H1 (cell line): ENCODE measurements at regions not wholly inside any gene's neighbourhood (a gene's known extent, or its start where the extent isn't known, plus 50 kb on each side); places are given as distances from the start of the nearest gene placed in this dataset.

Source experiments
- CTCF ChIA-PET: fragments of 300-600 bp; sonication (Branson Sonifier 250); formaldehyde crosslinking; loops from one replicate; lab custom pipeline; 2021; ENCODE audit not compliant: partially characterized antibody; lab: Charles Lee
- POLR2A ChIA-PET: fragments of 300-600 bp; sonication (Branson Sonifier 250); formaldehyde crosslinking; loops from one replicate; lab custom pipeline; 2021; ENCODE audit warnings: inconsistent platforms; ENCODE audit not compliant: partially characterized antibody; lab: Charles Lee
- DNase-seq, 2 experiments: peaks; one replicate each; pipeline versions ENCODE4 v3.0.0 to v3.0.0-alpha.2; 2010 to 2022; ENCODE audit warnings: low spot score in 2 of 2, low read depth in 1 of 2, mixed read lengths in 1 of 2
- FAIRE-seq: peaks from 2 replicates; lab custom pipeline; 2011; peaks lifted over from hg19 to GRCh38; lab: Jason Lieb, UNC
- H2AFZ ChIP-seq: 2 replicates; pipeline ENCODE4 v1.8.1; 2012; ENCODE audit warnings: low read length, inconsistent platforms
- H2AK5ac ChIP-seq: 2 replicates; pipeline ENCODE4 v1.6.1; 2013; ENCODE audit warnings: low read depth, low read length
- H2BK120ac ChIP-seq: replicated peaks from 2 replicates; pipeline ENCODE3; 2013; ENCODE audit warnings: low read depth, low read length, inconsistent platforms
- H2BK12ac ChIP-seq: 2 replicates; pipeline ENCODE4 v1.6.1; 2013; ENCODE audit warnings: low read depth, low read length
- H2BK15ac ChIP-seq: 2 replicates; pipeline ENCODE4 v1.6.1; 2013; ENCODE audit warnings: low read length
- H2BK20ac ChIP-seq: 2 replicates; pipeline ENCODE4 v1.6.1; 2013; ENCODE audit warnings: low read length
- H2BK5ac ChIP-seq: 2 replicates; pipeline ENCODE4 v1.6.1; 2013; ENCODE audit warnings: low read depth, low read length
- H3K14ac ChIP-seq: 2 replicates; pipeline ENCODE4 v1.6.1; 2013; ENCODE audit warnings: inconsistent platforms; ENCODE audit not compliant: insufficient read length
- H3K18ac ChIP-seq: 2 replicates; pipeline ENCODE4 v1.6.1; 2013; ENCODE audit warnings: low read length; ENCODE audit errors: extremely low read depth
- H3K23ac ChIP-seq: 2 replicates; pipeline ENCODE4 v1.6.1; 2013; ENCODE audit warnings: inconsistent platforms; ENCODE audit not compliant: insufficient read length
- H3K23me2 ChIP-seq: 2 replicates; pipeline ENCODE4 v1.6.1; 2013; ENCODE audit warnings: low read depth, low read length
- H3K27ac ChIP-seq: 2 replicates; pipeline ENCODE4 v1.6.1; 2011; ENCODE audit warnings: low read depth, low read length, inconsistent platforms
- H3K27me3 ChIP-seq, 4 experiments: replicated peaks in 1 of 4; 1 replicate in 1 of 4; 2 replicates in 3 of 4; pipeline versions ENCODE4 v1.6.1 to v1.8.1; 2011 to 2013; ENCODE audit warnings: low read length in 3 of 4, mild to moderate bottlenecking in 3 of 4, inconsistent platforms in 2 of 4, mixed read lengths in 2 of 4, moderate library complexity in 1 of 4; ENCODE audit not compliant: control insufficient read depth in 3 of 4, insufficient read depth in 3 of 4; ENCODE audit errors: extremely low read depth in 1 of 4
- H3K36me3 ChIP-seq, 4 experiments: 2 replicates each; pipeline versions ENCODE4 v1.6.1 to v1.8.1; 2011 to 2013; ENCODE audit warnings: mild to moderate bottlenecking in 4 of 4, low read length in 3 of 4, moderate library complexity in 2 of 4, control low read depth in 1 of 4, inconsistent platforms in 1 of 4; ENCODE audit not compliant: insufficient read depth in 4 of 4, control insufficient read depth in 2 of 4
- H3K4ac ChIP-seq: replicated peaks from 2 replicates; pipeline ENCODE3; 2013; ENCODE audit warnings: low read length, low read depth, mixed read lengths, inconsistent platforms; ENCODE audit not compliant: insufficient read length
- H3K4me1 ChIP-seq, 4 experiments: replicated peaks in 1 of 4; 1 replicate in 1 of 4; 2 replicates in 3 of 4; pipeline versions ENCODE4 v1.6.1 to v1.8.1; 2011 to 2013; ENCODE audit warnings: low read length in 3 of 4, inconsistent platforms in 2 of 4, mixed read lengths in 1 of 4; ENCODE audit not compliant: insufficient read depth in 4 of 4, control insufficient read depth in 3 of 4
- H3K4me2 ChIP-seq, 2 experiments: 2 replicates each; pipeline versions ENCODE4 v1.6.1 to v1.8.1; 2011 to 2013; ENCODE audit warnings: low read depth in 2 of 2, low read length in 2 of 2, control low read depth in 1 of 2, inconsistent platforms in 1 of 2, mild to moderate bottlenecking in 1 of 2; ENCODE audit not compliant: insufficient read depth in 1 of 2
- H3K4me3 ChIP-seq, 4 experiments: fragments of 200-600, 300-600 bp in 1 of 4; sonication (generic), shearing (Covaris generic), sonication (Bioruptor Twin) in 1 of 4; 2 replicates each; pipeline versions ENCODE4 v1.5.1 to v1.8.1; 2011 to 2016; ENCODE audit warnings: low read length in 4 of 4, low read depth in 3 of 4, control low read depth in 2 of 4, inconsistent platforms in 2 of 4, mild to moderate bottlenecking in 2 of 4, mixed read lengths in 1 of 4, moderate library complexity in 1 of 4; ENCODE audit not compliant: insufficient read depth in 2 of 4; ENCODE audit errors: extremely low read depth in 1 of 4
- H3K56ac ChIP-seq: replicated peaks from 2 replicates; pipeline ENCODE3; 2013; ENCODE audit warnings: low read depth, mild to moderate bottlenecking, mixed read lengths, low read length, inconsistent platforms; ENCODE audit not compliant: insufficient read length
- H3K79me1 ChIP-seq: 2 replicates; pipeline ENCODE4 v1.6.1; 2013; ENCODE audit warnings: low read depth, low read length, control low read depth
- H3K79me2 ChIP-seq, 2 experiments: 2 replicates each; pipeline versions ENCODE4 v1.6.1 to v1.8.1; 2012 to 2013; ENCODE audit warnings: low read length in 2 of 2, mild to moderate bottlenecking in 2 of 2, inconsistent platforms in 1 of 2; ENCODE audit not compliant: insufficient read depth in 2 of 2, control insufficient read depth in 1 of 2
- H3K9ac ChIP-seq, 4 experiments: replicated peaks in 1 of 4; 1 replicate in 1 of 4; 2 replicates in 3 of 4; pipeline versions ENCODE4 v1.6.1 to v1.8.1; 2011 to 2013; ENCODE audit warnings: low read depth in 3 of 4, low read length in 3 of 4, control low read depth in 2 of 4, mild to moderate bottlenecking in 2 of 4, moderate library complexity in 2 of 4, inconsistent platforms in 1 of 4; ENCODE audit errors: extremely low read depth in 1 of 4
- H3K9me3 ChIP-seq, 2 experiments: 2 replicates each; pipeline versions ENCODE4 v1.6.1 to v1.8.1; 2012 to 2013; ENCODE audit warnings: mild to moderate bottlenecking in 2 of 2, moderate library complexity in 2 of 2, control low read depth in 1 of 2, inconsistent platforms in 1 of 2, low read depth in 1 of 2, low read length in 1 of 2, mixed read lengths in 1 of 2; ENCODE audit not compliant: insufficient read depth in 2 of 2
- H4K20me1 ChIP-seq, 2 experiments: replicated peaks in 1 of 2; 2 replicates each; pipeline versions ENCODE3 to v1.8.1; 2011 to 2013; ENCODE audit warnings: inconsistent platforms in 2 of 2, low read length in 2 of 2, mild to moderate bottlenecking in 1 of 2; ENCODE audit not compliant: insufficient read depth in 2 of 2, control insufficient read depth in 1 of 2
- H4K5ac ChIP-seq: 2 replicates; pipeline ENCODE4 v1.6.1; 2013; ENCODE audit warnings: low read length, low read depth, mixed read lengths, inconsistent platforms; ENCODE audit not compliant: insufficient read length
- H4K8ac ChIP-seq: 2 replicates; pipeline ENCODE4 v1.8.0; 2013; ENCODE audit warnings: mild to moderate bottlenecking, moderate library complexity, low read length, inconsistent platforms; ENCODE audit not compliant: insufficient read depth; ENCODE audit errors: extremely low read depth
- H4K91ac ChIP-seq: replicated peaks from 2 replicates; pipeline ENCODE3; 2013; ENCODE audit warnings: low read length, mixed read lengths, inconsistent platforms; ENCODE audit not compliant: insufficient read length
- BCL11A ChIP-seq, 2 experiments: IDR thresholded peaks; one replicate each; pipeline ENCODE4 v1.6.1; 2011; ENCODE audit warnings: low read depth in 2 of 2, low read length in 2 of 2, mild to moderate bottlenecking in 2 of 2
- BRCA1 ChIP-seq: IDR thresholded peaks from 2 replicates; pipeline ENCODE4 v1.6.1; 2012; ENCODE audit warnings: low read depth, low read length, improper control_type of control experiment
- CEBPB ChIP-seq: IDR thresholded peaks from 2 replicates; pipeline ENCODE4 v1.6.1; 2012; ENCODE audit warnings: low read depth, low read length
- CHD1 ChIP-seq: IDR thresholded peaks from 2 replicates; pipeline ENCODE4 v1.6.1; 2012; ENCODE audit warnings: low read depth, low read length, improper control_type of control experiment
- EP300 ChIP-seq, 2 experiments: IDR thresholded peaks; 1 replicate in 1 of 2; 2 replicates in 1 of 2; pipeline ENCODE4 v1.6.1; 2011 to 2012; ENCODE audit warnings: low read depth in 2 of 2, low read length in 2 of 2, mild to moderate bottlenecking in 2 of 2, borderline replicate concordance in 1 of 2, inconsistent platforms in 1 of 2, moderate library complexity in 1 of 2
- KDM4A ChIP-seq: IDR thresholded peaks from one replicate; pipeline ENCODE4 v1.7.1; 2012; ENCODE audit warnings: low read depth, mild to moderate bottlenecking, moderate library complexity, low read length, inconsistent platforms; ENCODE audit not compliant: severe bottlenecking
- SIX5 ChIP-seq: IDR thresholded peaks from 2 replicates; pipeline ENCODE4 v1.6.1; 2011; ENCODE audit warnings: mild to moderate bottlenecking, low read depth, low read length
- TCF12 ChIP-seq: IDR thresholded peaks from 2 replicates; pipeline ENCODE4 v1.6.1; 2011; ENCODE audit warnings: low read depth, mild to moderate bottlenecking, low read length
- WGBS, 2 experiments: shearing (Covaris generic) in 1 of 2; methylation state at CpG; one replicate each; pipeline versions ENCODE4 v1.1.6 to v1.1.7; 2013 to 2015; ENCODE audit warnings: low lambda C conversion rate in 2 of 2, mixed read lengths in 2 of 2, inconsistent platforms in 1 of 2, low coverage in 1 of 2, missing lambda C conversion rate in 1 of 2; ENCODE audit not compliant: insufficient replicate concordance in 2 of 2, insufficient coverage in 1 of 2, insufficient read length in 1 of 2; ENCODE audit errors: extremely low coverage in 1 of 2, missing lambda C conversion rate in 1 of 2; 5-methylcytosine and 5-hydroxymethylcytosine counted together
- TF ChIP-seq, protein P1 (sequence below): IDR thresholded peaks from 2 replicates; pipeline ENCODE4 v1.6.1; 2012; ENCODE audit warnings: inconsistent platforms

DNA sequence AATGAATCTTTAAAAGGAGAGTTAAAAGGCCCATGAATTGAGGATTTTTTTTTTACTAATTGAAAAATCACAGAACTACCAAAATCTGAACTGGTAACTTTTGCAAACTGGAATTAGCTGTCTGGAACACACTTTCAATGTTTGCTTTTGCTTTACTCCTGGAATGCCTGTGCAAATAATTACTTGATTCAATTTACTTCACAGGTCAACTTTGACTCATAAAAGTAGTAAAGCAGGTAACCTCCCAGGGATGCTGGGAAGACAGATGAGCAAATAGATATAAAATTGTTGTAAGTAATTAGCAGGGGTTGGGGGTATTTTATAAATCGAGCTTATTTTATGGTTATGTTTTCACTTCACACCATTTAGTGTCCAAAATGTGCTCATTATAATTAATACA lies 398.3 kb upstream of the HNRNPA3 start:
- Histone ChIP-seq H3K14ac (no peak overlapping the region), H3K36me3 (no peaks in the 10 kb centered on the region), H3K27ac (no peak overlapping the region), H3K23me2 (no peaks in the 10 kb centered on the region; the same call in none of the 2 replicates), H3K18ac (no peak overlapping the region), H3K79me1 (no peaks in the 10 kb centered on the region), H2BK12ac (no peak overlapping the region), H3K4me2 (no peak overlapping the region), H2BK20ac (no peak overlapping the region), H3K9ac (no peak overlapping the region), H2BK120ac (no peak overlapping the region), H4K91ac (no peak overlapping the region), H3K4ac (no peak overlapping the region), H3K79me2 (no peaks in the 10 kb centered on the region), H4K5ac (no peak overlapping the region), H4K8ac (no peak overlapping the region), H2AK5ac (no peak overlapping the region), H3K56ac (no peak overlapping the region), H3K4me3 (no peak overlapping the region), H3K27me3 (no peaks in the 10 kb centered on the region; a peak in 1 of 7 replicates), H3K9me3 (no peaks in the 10 kb centered on the region), H2AFZ (no peak overlapping the region), H4K20me1 (no peaks in the 10 kb centered on the region), H2BK5ac (no peak overlapping the region), H2BK15ac (no peak overlapping the region), H3K4me1 (peaks cover 5 to 20% (median 14%) of the 10 kb centered on the region in 4 experiments; a peak in 5 of 7 replicates), H3K23ac (no peak overlapping the region)
- ChIA-PET POLR2A (no interaction called here), CTCF (interaction anchor here (0.6 to 3.4 kb wide), 47 partner anchors 8 to 688 kb away, joined by 3 to 39 read pairs (median 5); no protein-coding TSS in a partner anchor)
- TF ChIP-seq CEBPB (no peak), KDM4A (no peak), TCF12 (no peak), EP300 (IDR thresholded peaks at IDR 0.05; ENCODE audit: borderline replicate concordance in 1 of 2, low read depth in 2 of 2, low read length in 2 of 2) (no peak), BRCA1 (no peak), CHD1 (no peak), BCL11A (IDR thresholded peaks at IDR 0.05; ENCODE audit: low read depth in 2 of 2, low read length in 2 of 2) (no peak), SIX5 (no peak)
- TF ChIP-seq, protein P1, sequence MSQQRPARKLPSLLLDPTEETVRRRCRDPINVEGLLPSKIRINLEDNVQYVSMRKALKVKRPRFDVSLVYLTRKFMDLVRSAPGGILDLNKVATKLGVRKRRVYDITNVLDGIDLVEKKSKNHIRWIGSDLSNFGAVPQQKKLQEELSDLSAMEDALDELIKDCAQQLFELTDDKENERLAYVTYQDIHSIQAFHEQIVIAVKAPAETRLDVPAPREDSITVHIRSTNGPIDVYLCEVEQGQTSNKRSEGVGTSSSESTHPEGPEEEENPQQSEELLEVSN = no peak
- WGBS, 2 experiments = 10% methylated on average over 1 of the region's 1 CpG; no CpG with 5 or more reads in 1 of the 2 experiments
- no peak for FAIRE-seq
- no peak for DNase-seq
